ENCODE measurements at regions not wholly inside any gene's neighbourhood (a gene's known extent, or its start where the extent isn't known, plus 50 kb on each side); places are given as distances from the start of the nearest gene placed in this dataset.

DNA sequence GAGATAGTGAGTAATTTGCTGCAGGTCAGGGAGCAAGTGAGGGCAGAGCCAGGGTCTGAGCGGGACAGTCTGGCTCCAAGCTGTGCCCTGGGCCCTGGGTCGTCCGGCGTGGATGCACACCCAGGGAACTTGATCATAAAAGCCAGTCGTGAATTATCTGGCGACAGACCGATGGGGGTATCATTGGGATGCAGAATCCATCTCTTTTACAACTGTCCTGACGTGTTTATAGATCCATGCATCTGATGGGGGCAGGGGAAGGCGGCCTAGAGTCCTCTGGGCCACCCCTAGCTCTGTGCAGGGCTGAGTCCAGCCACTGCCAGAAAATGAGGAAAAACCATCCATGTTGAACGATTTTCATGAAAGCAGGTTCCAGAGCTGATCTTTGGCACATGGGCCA, 332.8 kb downstream of the C16orf95 start:
- H3K9ac ChIP-seq (ENCODE audit: low read depth, low read length) = no peak overlapping the region
- peaks cover 8% of the 10 kb centered on the region; the same call in 1 of the 2 replicates for H3K4me1 ChIP-seq (ENCODE audit: insufficient read depth, low read length)
- H3K36me3 ChIP-seq (ENCODE audit: insufficient read depth, low read length) = no peaks in the 10 kb centered on the region
- H3K9me3 ChIP-seq (ENCODE audit: control insufficient read depth, insufficient read depth, low read length) = 0 out of 2 replicates have a peak, but pooled peaks cover 3% of the 10 kb centered on the region

DNA sequence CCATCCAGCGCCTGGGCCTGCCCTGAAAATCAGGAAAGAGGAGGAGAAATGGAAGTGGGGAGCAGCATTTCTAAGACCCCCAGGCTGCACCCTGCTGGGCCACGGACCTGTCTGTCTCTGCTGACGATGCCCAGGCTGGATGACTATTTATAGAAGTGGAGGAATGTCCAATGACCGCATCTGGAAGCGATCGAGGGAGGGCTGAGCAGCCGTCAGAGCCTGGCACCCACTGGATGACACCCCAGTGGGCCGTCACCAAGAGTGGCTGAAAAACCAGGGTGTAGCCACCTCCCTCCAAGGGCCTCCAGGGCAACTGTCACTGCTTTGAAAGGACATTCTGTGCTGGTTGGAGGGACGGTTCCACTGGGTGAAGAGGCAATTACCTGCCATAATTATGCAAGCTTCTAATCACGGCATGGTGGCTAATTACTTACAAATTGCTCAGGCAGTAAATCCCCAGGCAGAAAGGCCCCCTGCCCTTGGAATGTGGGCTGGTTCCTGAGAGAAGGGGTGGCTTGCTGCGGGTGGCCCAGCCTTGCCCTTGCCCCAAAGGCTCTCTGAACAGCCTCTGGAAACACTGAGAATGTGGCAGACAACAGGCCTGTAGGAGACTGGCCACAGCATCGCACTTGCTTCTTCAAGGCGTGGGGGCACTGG, 332.1 kb downstream of the C16orf95 start:
- Histone ChIP-seq H3K36me3 (ENCODE audit: insufficient read depth, low read length) (no peaks in the 10 kb centered on the region), H3K4me1 (ENCODE audit: insufficient read depth, low read length) (peaks cover 8% of the 10 kb centered on the region; the same call in 1 of the 2 replicates), H3K9ac (ENCODE audit: low read depth, low read length) (no peak overlapping the region), H3K9me3 (ENCODE audit: control insufficient read depth, insufficient read depth, low read length) (0 out of 2 replicates have a peak, but pooled peaks cover 3% of the 10 kb centered on the region)

DNA sequence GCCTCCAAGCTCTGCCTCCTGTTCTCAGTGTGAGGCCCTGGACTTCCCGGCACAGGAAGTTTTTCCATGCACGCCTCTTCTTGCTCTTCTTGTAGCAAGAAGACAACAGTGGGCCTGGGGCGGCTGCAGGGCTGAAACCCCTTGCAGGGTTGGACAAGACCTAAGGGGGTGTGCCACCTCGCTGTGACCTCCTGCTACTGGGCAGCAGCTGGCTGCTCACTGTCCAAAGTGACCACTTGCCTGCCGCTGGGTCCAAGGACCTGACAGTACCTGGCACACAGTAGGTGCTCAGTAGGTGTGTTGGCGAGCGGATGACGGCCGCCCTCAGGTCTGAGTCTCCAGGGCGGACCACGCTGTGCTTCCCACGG, 331.6 kb downstream of the C16orf95 start:
- Histone ChIP-seq H3K4me1 (ENCODE audit: insufficient read depth, low read length) (peaks cover 8% of the 10 kb centered on the region; the same call in 1 of the 2 replicates), H3K9me3 (ENCODE audit: control insufficient read depth, insufficient read depth, low read length) (0 out of 2 replicates have a peak, but pooled peaks cover 3% of the 10 kb centered on the region), H3K9ac (ENCODE audit: low read depth, low read length) (no peak overlapping the region), H3K36me3 (ENCODE audit: insufficient read depth, low read length) (no peaks in the 10 kb centered on the region)

DNA sequence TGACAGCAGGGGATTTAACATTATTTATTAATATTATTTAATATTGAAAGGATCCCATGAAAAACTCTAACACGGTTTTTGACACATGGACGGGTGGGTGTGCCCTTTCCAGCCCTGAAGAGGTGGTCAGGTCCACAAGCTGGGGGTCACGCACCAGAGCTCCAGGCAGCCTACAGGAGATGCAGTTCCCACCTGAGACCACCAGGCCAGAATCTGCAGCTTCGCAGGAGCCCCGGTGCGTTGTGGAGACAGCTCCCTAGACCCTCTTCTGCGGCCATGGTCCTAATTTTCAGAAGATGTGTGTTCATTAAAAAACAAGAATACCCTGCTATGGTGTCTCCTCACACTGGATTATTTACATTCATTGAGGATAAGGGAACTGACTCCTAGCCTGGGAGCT, 331.1 kb downstream of the C16orf95 start:
- H3K9ac ChIP-seq (ENCODE audit: low read depth, low read length) = no peak overlapping the region
- 0 out of 2 replicates have a peak, but pooled peaks cover 3% of the 10 kb centered on the region for H3K9me3 ChIP-seq (ENCODE audit: control insufficient read depth, insufficient read depth, low read length)
- peaks cover 8% of the 10 kb centered on the region; the same call in 1 of the 2 replicates for H3K4me1 ChIP-seq (ENCODE audit: insufficient read depth, low read length)
- H3K36me3 ChIP-seq (ENCODE audit: insufficient read depth, low read length) = no peaks in the 10 kb centered on the region

DNA sequence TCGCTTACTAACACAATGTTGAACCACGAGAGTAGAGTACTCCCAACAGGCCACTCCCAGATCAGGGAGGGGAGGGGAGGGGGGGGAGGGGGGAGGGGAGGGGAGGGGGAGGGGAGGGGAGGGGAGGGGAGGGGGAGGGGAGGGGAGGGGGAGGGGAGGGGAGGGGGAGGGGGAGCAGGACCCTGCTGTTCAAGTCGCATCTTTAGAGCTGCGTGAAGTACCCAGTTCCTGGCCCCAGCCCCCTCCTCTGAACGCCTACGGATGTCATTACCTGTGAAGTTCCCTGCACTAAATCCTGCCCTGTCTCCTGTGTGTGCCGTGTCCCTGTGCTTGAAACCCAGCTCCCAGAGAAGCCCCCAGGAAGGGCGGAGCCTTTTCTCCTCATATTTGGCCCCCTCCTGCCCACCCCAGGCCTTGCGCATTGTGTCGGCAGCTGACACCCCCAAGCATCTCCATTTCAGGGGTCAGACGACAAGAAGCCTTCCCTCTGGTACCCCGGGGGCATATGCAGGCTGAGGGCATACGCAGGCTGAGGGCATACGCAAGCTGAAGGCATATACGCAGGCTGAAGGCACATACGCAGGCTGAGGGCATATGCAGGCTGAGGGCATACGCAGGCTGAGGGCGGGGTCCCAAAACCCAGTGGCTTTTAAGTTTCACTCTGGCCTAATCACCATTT, 330.2 kb downstream of the C16orf95 start:
- H3K4me1 ChIP-seq (ENCODE audit: insufficient read depth, low read length) = peaks cover 8% of the 10 kb centered on the region; the same call in 1 of the 2 replicates

DNA sequence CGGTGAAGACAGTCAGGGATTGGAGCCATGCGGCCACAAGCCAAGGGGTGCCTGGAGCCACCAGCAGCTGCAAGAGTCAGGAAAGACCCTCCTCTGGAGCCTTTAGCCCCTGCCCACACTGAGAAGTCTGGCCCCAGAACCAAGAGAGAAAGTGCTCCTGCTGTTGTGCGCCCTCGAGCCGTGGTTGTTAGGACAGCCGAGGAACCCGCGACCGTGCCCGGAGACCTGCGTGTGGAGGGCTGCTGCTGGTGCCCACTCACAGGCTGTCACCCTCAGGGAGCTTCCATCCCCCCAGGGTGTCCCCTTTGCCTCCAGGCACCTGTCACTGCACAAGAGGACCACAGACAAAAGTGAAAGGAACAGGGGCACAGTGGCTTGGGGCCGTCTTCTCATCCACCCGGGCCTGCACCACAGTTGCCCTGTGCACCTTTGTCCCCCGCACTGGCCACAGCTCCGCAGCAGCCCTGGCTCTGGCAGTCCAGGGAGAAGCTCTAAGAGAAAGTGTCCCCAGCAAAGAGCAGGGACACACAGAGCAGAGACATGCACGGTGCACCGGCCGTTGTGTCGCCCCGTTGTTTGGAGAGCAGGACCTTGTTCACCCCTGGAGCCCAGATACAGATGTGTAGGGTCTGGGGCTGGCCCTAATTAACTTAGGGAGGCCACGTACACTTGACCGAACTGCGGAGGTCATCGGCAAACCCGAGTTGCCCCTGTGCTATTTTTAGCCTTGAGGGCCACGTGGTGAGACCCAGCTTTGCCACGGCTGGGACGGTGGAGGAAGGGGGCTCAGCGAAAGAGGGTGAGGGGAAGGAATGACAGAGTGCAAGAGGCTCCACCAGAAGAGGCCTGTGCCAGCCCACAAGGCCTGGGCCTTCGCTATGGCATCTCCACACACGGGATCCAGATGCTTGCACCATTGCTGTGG, 329.2 kb downstream of the C16orf95 start:
- Histone ChIP-seq H3K9me3 (ENCODE audit: control insufficient read depth, insufficient read depth, low read length) (0 out of 2 replicates have a peak, but pooled peaks cover 3% of the 10 kb centered on the region), H3K9ac (ENCODE audit: low read depth, low read length) (no peak overlapping the region), H3K36me3 (ENCODE audit: insufficient read depth, low read length) (no peaks in the 10 kb centered on the region), H3K4me1 (ENCODE audit: insufficient read depth, low read length) (peaks cover 8% of the 10 kb centered on the region; the same call in 1 of the 2 replicates)

More for the DNA sequence above, 330.2 kb downstream of the C16orf95 start:
- Histone ChIP-seq H3K9me3 (ENCODE audit: control insufficient read depth, insufficient read depth, low read length) (0 out of 2 replicates have a peak, but pooled peaks cover 3% of the 10 kb centered on the region), H3K9ac (ENCODE audit: low read depth, low read length) (no peak overlapping the region), H3K36me3 (ENCODE audit: insufficient read depth, low read length) (no peaks in the 10 kb centered on the region)

DNA sequence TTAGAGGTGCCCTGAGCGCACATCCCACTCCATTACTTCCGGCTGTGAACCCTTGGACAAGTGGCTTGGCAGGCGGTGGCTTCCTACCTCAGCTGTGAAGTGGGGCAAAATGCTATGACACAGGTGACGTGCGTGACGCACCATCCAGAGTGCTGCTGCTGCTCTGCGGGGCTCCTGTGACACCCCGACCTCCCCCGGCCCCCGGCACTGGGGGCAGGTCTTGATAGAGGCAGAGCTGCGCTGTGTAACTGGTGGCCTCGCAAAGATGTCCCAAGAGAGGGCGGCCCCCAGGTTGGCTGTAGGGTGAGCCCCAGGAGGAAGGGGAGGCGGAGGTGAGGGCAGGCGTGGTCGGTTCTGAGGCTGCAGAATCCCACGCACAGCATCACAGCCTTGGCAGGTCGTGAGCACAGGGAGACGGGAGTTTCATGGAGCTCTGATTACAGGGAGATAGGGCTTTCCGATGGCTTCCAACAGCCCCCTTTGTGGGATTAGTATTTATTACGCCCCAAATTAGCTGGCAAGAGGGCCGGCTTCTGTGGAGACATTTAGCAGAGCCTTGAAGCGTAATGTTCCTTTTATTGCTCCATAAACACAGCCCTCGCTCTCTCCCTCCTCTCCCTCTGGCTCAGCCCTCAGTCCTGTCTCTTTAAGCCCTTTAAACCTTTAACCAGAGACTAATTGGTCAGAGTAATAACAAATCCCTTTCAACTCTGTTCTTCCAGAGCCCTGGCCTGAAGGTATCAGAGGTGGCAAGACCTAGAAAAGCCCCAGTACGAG, 328.1 kb downstream of the C16orf95 start:
- Histone ChIP-seq H3K36me3 (ENCODE audit: insufficient read depth, low read length) (no peaks in the 10 kb centered on the region), H3K9ac (ENCODE audit: low read depth, low read length) (no peak overlapping the region), H3K9me3 (ENCODE audit: control insufficient read depth, insufficient read depth, low read length) (0 out of 2 replicates have a peak, but pooled peaks cover 3% of the 10 kb centered on the region), H3K4me1 (ENCODE audit: insufficient read depth, low read length) (peaks cover 8% of the 10 kb centered on the region; the same call in 1 of the 2 replicates)

DNA sequence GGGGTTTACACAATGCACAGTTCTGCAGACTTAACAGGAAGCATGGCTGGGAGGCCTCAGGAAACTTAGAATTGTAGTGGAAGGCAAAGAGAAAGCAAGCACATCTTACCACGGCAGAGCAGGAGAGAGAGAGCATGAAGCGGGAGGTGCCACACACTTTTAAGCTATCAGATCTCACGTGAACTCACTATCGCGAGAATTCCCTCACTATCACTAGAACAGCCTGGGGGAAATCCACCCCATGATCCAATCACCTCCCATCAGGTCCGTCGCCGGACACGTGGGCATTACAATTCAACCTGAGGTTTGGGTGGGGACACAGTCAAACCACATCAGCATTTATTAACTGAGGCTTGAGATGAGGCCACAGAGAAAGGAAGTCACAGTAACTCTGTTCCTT, 326.7 kb downstream of the C16orf95 start:
- H3K9me3 ChIP-seq (ENCODE audit: control insufficient read depth, insufficient read depth, low read length) = 0 out of 2 replicates have a peak, but pooled peaks cover 3% of the 10 kb centered on the region
- H3K36me3 ChIP-seq (ENCODE audit: insufficient read depth, low read length) = no peaks in the 10 kb centered on the region
- H3K9ac ChIP-seq (ENCODE audit: low read depth, low read length) = no peak overlapping the region
- peaks cover 2% of the 10 kb centered on the region; the same call in 1 of the 2 replicates for H3K4me1 ChIP-seq (ENCODE audit: insufficient read depth, low read length)

DNA sequence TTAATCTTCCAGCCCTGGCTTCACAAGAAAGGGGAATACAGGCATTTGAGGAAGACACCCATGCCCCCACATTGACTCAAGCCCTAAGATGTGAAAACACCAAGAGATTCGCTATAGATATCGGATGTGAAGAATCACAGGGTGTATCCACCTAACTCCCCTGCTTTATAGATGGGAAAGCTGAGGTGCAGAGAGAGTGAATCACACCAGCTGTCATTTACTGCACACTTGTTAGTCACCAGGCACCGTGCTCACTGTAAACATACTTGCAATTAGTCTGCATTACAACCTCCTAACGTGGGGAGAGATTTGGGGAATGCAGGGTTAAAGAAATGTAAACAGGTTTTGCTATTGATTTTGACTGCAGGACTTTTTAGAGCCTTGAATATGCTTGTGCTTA, 325.5 kb downstream of the C16orf95 start:
- Histone ChIP-seq H3K36me3 (ENCODE audit: insufficient read depth, low read length) (no peaks in the 10 kb centered on the region), H3K9me3 (ENCODE audit: control insufficient read depth, insufficient read depth, low read length) (0 out of 2 replicates have a peak, but pooled peaks cover 3% of the 10 kb centered on the region), H3K9ac (ENCODE audit: low read depth, low read length) (no peak overlapping the region), H3K4me1 (ENCODE audit: insufficient read depth, low read length) (no peaks in the 10 kb centered on the region; the same call in 1 of the 2 replicates)

DNA sequence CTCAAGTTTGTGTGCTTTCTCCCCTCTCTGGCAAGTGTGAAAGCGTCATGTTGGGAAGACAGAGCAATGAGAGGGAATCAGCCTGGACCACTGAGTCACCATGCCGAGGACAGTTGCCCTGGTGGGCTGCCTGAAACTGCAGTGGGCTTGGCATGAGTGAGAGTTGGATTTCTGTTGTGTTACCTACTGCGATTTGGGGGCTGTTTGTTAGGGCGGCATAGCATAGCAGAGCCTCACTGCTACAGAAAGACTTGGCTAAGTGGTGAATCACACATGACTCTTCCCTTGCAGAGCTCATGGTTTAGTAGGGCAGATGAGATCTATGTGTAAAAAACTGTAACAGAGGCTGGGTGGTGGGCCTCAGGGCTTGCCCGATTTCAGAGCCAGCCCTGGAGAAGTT, 324.6 kb downstream of the C16orf95 start:
- H3K9me3 ChIP-seq (ENCODE audit: control insufficient read depth, insufficient read depth, low read length) = no peaks in the 10 kb centered on the region
- no peak overlapping the region for H3K9ac ChIP-seq (ENCODE audit: low read depth, low read length)
- no peaks in the 10 kb centered on the region; the same call in 1 of the 2 replicates for H3K4me1 ChIP-seq (ENCODE audit: insufficient read depth, low read length)
- no peaks in the 10 kb centered on the region for H3K36me3 ChIP-seq (ENCODE audit: insufficient read depth, low read length)

DNA sequence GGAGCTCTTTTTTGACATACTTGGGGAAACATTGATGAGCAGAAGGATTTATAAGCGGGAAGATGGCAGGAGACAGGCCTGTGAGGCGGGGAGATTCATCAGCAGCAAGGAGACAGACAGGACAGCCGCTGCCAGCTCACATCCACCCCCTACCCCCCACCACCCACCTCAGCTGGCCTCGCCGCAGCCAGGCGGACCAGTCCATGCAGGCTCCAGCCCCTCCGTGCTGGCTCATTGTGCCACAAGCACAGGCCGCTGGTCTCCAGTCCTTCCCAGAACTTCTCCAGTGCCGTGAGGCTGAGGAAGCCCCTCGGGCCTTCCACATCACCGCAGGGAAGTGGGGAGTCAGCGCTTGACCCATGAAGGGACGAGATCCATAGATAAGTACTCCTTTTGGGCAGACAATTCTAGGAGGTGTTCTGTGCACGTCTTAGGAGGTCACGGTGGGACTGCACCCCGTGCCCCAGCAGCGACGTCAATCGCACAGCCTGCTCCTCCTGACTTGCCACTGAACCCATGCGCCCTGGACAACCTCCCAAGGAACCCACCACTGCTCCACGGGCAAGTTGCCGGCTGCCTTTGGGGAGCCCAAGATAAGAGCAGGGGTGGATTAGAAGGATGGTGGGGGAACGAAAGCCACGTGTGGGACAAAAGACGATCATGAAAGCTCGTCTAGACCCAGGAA, 323.6 kb downstream of the C16orf95 start:
- no peak overlapping the region for H3K9ac ChIP-seq (ENCODE audit: low read depth, low read length)
- H3K36me3 ChIP-seq (ENCODE audit: insufficient read depth, low read length) = no peaks in the 10 kb centered on the region
- no peaks in the 10 kb centered on the region for H3K9me3 ChIP-seq (ENCODE audit: control insufficient read depth, insufficient read depth, low read length)
- no peaks in the 10 kb centered on the region; the same call in 1 of the 2 replicates for H3K4me1 ChIP-seq (ENCODE audit: insufficient read depth, low read length)

DNA sequence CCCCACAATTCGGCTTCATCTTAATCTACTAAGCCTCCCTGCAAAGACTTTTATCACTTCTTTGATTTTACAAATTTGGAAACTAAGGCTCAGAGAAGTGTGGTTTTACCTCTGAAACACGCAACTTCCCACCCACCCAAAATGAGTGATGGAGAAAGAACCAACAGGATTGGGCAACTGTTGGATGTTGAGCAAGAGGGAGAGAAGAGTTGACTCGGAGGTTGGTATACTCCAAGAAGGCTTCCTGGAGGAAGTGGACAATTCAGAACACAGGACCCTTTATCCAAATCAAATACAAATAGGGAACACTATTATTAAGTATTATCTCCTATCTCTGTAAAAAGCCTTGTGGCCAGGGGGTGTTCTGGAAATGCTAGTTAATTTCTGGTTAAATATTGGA, 323.0 kb downstream of the C16orf95 start:
- Histone ChIP-seq H3K9me3 (ENCODE audit: control insufficient read depth, insufficient read depth, low read length) (no peaks in the 10 kb centered on the region), H3K9ac (ENCODE audit: low read depth, low read length) (no peak overlapping the region), H3K4me1 (ENCODE audit: insufficient read depth, low read length) (no peaks in the 10 kb centered on the region; the same call in 1 of the 2 replicates), H3K36me3 (ENCODE audit: insufficient read depth, low read length) (no peaks in the 10 kb centered on the region)

DNA sequence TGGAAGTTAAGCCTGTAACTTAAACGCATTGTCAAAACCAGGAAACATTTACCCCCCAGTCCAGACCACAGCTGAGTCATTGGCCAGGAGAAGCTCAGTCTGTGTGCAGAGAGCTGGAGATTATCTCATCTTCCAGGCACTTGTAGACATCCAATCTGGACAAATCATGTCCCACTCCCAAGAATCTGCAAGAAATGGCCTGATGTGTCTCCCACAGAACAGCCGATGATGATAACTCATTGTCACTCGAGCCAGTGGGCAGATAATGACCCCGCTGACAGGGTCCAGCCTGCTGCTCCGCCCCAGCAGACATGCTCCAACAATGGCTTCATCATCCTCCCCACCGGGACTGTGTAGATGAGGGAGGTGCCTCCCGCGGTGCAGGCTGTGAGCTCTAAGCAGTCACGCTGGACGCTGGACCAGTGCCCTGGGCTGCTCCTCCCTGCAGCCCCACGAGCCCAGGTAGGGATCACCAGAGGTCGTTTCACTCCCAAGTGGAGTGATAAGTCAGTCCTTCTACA, 322.5 kb downstream of the C16orf95 start:
- Histone ChIP-seq H3K9ac (ENCODE audit: low read depth, low read length) (no peak overlapping the region), H3K36me3 (ENCODE audit: insufficient read depth, low read length) (no peaks in the 10 kb centered on the region), H3K4me1 (ENCODE audit: insufficient read depth, low read length) (no peaks in the 10 kb centered on the region; the same call in 1 of the 2 replicates), H3K9me3 (ENCODE audit: control insufficient read depth, insufficient read depth, low read length) (no peaks in the 10 kb centered on the region)
